GM18858 (cell line): ENCODE measurements at regions not wholly inside any gene's neighbourhood (a gene's known extent, or its start where the extent isn't known, plus 50 kb on each side); places are given as distances from the start of the nearest gene placed in this dataset.
A peak's percentile ranks its signal among the peaks of the same experiment; 100 is the strongest.
"Not testable (repeated sequence)": the region's sequence is repeated elsewhere in the genome, so short reads cannot be mapped to it uniquely, and the experiment has no call there.

Source experiments
- ATAC-seq: cut with Tn5 transposase; IDR thresholded peaks from one replicate; pipeline ENCODE4 v1.9.1; 2021; ENCODE audit not compliant: unreplicated experiment

DNA sequence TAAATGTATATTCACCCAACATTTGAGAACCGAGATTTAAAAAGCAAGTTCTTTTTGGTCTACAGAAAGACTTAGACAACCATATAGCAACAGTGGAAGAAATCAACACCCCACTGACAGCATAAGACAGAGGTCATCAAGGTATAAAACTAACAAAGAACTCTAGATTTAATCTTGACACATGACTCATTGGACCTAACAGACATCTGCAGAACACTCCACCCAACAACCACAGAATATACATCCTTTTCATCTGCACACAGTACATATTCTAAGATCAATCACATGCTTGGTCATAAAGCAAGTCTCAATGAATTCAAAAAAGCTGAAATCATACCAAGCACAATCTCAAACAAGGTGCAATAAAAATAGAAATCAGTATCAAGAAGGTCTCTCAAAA is 65.8 kb downstream of the SPIN4 start:
- ATAC-seq, result no peak

DNA sequence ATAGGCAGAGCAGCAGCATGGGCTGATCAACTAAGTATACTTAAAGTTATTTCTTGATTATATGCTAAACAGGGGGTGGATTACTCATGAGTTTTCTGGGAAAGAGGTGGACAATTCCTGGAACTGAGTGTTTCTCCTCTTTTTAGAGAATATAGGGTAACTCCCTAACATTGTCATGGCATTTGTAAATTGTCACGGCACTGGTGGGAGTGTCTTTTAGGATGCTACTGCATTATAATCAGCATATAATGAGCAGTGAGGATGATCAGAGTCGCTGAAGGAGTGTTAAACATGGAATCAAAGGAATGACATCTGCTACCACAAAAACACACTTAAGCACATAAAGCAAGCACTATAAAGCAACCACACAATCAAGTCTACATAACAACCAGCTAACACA is 66.5 kb downstream of the SPIN4 start:
- ATAC-seq, result no peak

DNA sequence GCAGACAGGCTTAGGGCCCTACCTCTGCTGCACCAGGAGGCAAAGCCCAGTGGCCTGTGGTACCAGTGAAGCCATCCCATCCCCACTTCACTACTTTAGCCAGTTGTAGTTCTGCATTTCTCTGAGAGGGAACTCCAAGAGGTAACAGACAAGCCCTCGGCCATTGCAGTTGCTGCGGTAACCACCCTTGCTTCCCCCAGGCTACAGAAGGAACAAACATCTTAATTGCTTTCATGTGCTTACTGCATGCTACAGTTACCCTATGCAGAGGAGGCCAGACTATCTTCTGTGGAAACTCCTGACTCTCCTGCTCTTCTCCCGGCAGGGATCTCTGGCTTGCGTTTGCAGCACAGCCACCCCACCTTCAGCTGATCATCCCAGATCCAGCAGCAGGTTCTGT is 67.8 kb downstream of the SPIN4 start:
- ATAC-seq, result no peak

- no peak for ATAC-seq
These were observed 68.3 kb downstream of the SPIN4 start for GRCh38 chrX:63282828-63283227.

DNA sequence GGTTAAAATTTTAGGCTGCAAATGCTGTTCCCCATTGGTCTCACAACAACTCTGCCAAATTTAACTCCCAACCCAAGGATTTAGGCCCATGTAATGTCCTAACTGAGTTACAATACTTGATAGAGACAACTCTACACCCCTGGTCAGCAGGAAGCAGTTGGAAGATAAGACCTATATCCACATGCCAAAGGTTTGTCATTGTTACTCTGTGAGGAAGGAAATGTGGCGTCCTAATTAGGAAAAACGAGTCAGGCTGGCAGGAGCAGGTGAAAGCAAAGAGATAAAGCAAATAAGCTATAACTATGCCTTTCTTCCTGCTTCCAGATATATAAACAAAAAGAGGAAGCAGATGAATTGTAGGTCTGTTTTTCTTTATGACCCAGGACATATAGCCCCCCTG is 69.1 kb downstream of the SPIN4 start:
- ATAC-seq, result no peak

DNA sequence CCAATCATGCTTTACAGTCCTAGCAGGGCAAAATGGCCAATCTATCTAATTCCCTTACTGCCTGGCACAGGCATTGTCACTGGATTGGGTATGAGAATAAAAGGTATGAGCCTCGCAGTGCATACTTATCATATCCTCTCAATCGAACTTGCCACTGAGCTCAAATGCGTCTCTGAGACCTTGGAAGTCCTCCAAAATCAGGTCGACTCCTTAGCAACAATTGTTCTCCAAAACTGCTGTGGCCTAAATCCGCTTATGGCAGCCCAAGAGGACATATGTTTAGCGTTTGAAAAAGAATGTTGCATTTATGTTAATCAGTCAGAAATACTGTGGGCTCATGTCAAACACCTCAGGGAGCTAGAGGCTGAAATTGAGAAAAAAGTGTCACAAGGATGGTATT is 69.7 kb downstream of the SPIN4 start:
- ATAC-seq, result no peak

DNA sequence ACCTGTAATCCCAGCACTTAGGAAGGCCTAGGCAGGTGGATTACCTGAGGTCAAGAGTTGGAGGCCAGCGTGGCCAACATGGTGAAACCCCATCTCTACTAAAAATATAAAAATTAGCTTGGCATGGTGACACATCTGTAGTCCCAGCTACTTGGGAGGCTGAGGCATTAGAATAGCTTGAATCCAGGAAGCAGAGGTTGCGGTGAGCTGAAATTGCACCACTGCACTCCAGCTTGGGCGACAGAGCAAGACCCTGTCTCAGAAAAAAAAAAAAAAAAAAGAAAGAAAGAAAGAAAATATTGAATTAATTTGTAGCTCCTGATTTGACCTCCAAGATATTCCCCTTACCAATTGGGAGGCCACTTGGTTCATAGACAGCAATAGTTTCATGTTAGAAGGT is 73.7 kb downstream of the SPIN4 start:
- ATAC-seq, result not testable (repeated sequence)

DNA sequence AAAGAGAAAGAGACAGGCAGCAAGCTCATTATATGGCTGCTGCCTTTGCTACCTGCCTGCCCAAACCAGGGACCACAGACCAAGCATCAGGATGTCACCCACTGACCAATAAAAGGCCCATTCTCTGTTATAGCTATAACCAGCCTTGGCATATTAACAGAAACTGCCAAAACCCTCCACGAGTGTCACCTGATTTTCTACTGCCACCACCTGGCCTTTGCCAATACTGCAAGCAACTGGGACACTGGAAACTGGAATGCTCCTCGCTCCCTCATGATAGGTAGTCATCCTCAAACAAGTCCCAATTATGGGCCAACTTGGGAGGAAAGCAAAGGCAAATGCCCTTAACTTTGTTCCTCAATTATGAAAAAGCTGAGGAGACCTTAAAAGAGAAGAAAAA is 76.0 kb downstream of the SPIN4 start:
- peak; percentile 63 for ATAC-seq

DNA sequence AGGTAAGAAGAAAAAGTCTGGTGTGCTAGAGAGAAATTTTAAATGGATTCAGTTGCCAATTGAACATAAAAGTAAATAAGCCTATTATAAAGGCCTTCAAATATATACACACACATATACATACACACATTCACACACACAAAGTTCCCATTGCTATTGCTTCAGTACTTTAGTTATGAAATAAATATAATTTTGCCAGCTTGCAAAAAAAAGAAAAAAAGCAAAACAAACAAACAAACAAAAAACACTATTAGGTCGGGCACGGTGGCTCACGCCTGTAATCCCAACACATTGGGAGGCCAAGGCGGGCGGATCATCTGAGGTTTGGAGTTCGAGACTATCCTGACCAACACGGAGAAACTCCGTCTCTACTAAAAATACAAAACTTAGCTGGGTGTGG is 80.3 kb downstream of the SPIN4 start:
- no peak for ATAC-seq

- no peak for ATAC-seq
These were observed 93.0 kb downstream of the SPIN4 start for GRCh38 chrX:63258144-63258543.

- ATAC-seq, result peak; percentile 100
These were observed 100.8 kb downstream of the SPIN4 start for GRCh38 chrX:63250253-63250868.

DNA sequence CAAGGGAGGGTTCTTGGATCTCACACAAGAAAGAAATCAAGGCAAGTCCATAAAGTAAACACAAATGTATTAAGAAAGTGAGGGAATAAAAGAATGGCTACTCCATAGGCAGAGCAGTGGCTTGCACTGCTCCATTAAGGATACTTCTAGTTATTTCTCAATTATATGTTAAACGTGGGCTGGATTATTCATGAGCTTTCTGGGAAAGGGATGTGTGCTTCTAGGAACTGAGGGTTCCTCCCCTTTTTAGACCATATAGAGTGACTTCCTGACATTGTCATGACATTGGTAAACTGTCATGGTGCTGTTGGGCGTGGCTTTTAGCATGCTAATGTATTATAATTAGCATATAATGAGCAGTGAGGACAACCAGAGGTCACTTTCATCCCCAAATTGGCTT is 108.4 kb downstream of the SPIN4 start:
- ATAC-seq, result not testable (repeated sequence)

GRCh38 chrX:63235963-63236362 is 115.2 kb downstream of the SPIN4 start:
- ATAC-seq, result not testable (repeated sequence)

DNA sequence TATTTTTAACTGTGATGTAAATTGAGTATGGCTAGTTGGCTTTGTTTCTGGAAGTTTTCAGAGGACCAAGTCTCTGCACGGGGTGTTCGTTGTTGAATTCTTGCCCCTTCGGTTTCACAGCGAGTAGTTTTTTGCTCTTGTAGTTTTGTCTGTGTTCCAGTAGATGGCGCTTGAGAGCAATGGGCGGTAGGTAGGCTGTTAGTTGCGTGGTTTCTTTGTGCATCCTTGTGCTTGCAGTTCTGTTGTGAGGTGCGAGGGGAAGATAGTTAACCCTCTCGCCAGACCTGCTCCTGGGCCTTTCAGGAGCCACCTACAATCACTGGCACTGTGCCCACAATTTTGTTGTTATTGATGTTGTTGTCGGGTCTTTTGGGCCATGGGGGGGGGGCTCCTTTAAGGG is 118.1 kb downstream of the SPIN4 start:
- not testable (repeated sequence) for ATAC-seq

DNA sequence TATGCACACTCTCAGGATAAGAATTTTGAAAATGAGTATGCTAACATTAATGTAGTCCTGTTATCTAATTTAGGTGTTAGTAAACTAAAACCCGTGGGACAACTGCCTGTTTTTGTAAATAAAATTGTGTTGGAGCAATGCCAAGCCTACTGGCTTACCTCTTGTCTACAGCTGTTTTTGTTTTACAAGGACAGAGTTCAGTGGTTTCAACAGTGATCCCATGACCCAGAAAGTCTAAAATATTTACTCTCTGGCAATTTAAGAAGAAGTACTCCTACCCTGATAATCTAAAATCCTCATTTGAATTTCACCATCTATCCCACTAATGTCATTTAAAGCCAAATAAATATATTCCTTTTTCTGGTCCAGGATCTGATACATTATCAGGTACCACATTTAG is 132.9 kb downstream of the SPIN4 start:
- not testable (repeated sequence) for ATAC-seq

GRCh38 chrX:63217549-63217948 is 133.6 kb downstream of the SPIN4 start:
- ATAC-seq, result not testable (repeated sequence)

DNA sequence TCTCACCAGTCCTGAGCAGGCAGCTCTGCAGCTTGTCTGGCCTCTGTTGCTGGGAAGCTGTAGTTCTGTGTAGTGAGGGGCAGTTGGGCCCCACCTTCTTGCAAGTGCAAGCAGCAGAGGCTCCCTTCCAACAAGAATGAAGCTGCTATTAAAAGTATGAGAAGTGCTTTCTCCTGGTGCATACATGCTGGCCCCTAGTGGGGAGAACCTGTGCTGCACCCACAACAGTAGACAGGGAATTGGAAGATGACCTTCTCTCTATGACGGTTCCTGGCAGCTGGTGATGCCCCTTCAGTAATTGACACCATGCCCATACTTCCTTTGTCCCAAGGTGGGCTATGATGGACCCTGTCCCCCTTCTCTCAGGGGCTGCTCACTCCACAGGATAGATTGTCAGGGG is 141.5 kb downstream of the SPIN4 start:
- peak; percentile 56 for ATAC-seq

DNA sequence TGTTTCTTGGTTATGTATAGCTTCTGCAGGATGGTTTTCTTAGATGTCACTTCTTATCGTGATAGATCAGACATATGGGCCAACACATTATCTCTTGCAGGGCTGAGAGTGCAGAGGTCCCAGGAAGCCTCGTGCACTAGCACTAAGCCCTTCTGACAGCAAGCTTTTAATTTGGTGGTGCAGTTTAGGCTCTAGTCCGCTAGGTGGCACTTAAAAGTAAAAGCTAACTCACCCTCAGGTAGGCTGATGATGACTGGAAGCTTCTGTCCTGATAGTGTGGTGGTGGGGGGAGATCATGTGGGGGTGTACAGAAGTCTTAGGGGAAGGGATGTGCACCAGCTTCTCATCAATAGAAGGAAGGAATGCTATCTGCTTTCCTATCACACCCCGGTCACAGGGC is 142.0 kb downstream of the SPIN4 start:
- peak; percentile 52 for ATAC-seq

- ATAC-seq, result not testable (repeated sequence)
These were observed 146.7 kb downstream of the SPIN4 start for GRCh38 chrX:63204266-63205074.

DNA sequence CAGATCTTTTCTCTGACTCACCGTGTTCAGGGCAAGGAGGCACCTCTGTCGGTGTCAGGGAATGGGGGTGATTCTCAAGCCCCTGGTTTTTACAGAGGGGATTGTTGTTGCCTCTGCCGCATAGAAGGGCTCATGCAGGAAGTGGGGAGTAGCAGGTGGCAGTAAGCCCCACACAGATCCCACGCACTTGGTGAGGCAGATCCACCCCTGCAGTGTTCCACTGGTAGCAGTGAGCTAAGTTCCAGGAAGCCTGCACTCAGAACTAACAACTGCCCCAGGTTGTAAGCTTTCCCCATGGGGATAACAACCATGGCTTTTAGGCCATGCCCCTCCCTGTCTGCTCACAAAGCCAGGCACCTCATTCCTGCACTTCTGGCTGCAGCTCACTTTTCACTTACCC is 149.1 kb downstream of the SPIN4 start:
- not testable (repeated sequence) for ATAC-seq

DNA sequence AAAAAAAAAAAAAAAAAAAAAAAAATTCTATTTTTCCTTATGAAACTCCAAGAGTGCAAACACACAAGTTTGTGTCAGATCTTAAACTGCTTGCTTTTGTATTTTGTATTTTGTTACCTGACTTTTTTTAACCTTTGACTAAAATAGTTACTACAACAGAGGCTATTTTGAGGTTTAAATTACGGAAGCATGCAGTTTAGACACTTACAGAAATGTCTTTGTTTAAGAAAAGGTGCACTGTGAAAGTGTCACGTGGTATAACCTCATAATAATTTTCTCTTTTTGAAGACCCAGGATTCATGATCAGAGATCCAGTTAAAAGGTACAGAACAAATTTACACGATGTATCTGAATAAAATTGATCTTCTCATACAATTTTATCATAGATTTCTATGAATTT is 152.4 kb downstream of the SPIN4 start:
- not testable (repeated sequence) for ATAC-seq

DNA sequence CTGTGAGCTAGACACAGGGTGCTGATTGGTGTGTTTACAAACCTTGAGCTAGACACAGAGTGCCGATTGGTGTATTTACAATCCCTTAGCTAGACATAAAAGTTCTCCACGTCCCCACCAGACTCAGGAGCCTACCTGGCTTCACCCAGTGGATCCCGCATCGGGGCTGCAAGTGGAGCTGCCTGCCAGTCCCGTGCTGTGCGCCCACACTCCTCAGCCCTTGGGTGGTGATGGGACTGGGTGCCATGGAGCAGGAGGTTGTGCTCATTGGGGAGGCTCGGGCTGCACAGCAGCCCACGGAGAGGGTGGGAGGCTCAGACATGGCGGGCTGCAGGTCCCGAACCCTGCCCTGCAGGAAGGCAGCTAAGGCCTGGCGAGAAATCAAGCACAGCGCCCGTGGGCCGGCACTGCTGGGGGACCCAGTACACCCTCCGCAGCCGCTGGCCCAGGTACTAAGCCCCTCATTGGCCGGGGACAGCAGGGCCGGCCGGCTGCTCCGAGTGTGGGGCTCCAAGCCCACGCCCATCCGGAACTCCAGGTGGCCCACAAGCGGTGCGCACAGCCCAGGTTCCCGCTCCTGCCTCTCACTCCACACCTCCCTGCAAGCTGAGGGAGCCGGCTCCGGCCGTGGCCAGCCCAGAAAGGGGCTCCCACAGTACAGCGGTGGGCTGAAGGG is 158.6 kb downstream of the SPIN4 start:
- not testable (repeated sequence) for ATAC-seq
